ENCODE measurements at regions not wholly inside any gene's neighbourhood (a gene's known extent, or its start where the extent isn't known, plus 50 kb on each side); places are given as distances from the start of the nearest gene placed in this dataset.

GRCh38 chr7:156558198-156558597 lies 82.4 kb upstream of the RNF32 start:
- H3K4me1 ChIP-seq = no peaks in the 10 kb centered on the region
- no peaks in the 10 kb centered on the region for H3K36me3 ChIP-seq
- no peaks in the 10 kb centered on the region for H3K27me3 ChIP-seq
- TF ChIP-seq, protein P1, sequence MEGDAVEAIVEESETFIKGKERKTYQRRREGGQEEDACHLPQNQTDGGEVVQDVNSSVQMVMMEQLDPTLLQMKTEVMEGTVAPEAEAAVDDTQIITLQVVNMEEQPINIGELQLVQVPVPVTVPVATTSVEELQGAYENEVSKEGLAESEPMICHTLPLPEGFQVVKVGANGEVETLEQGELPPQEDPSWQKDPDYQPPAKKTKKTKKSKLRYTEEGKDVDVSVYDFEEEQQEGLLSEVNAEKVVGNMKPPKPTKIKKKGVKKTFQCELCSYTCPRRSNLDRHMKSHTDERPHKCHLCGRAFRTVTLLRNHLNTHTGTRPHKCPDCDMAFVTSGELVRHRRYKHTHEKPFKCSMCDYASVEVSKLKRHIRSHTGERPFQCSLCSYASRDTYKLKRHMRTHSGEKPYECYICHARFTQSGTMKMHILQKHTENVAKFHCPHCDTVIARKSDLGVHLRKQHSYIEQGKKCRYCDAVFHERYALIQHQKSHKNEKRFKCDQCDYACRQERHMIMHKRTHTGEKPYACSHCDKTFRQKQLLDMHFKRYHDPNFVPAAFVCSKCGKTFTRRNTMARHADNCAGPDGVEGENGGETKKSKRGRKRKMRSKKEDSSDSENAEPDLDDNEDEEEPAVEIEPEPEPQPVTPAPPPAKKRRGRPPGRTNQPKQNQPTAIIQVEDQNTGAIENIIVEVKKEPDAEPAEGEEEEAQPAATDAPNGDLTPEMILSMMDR (IDR thresholded peaks at IDR 0.05; ENCODE audit: low read depth, low read length) = no peak
- no peaks in the 10 kb centered on the region for H3K9me3 ChIP-seq
- H3K4me3 ChIP-seq (ENCODE audit: low read depth, low read length) = no peak overlapping the region
- DNase-seq = no peak

- TF ChIP-seq, protein P1 (IDR thresholded peaks at IDR 0.05; ENCODE audit: low read depth, low read length) = no peak
Measured at GRCh38 chr7:156556083-156556482, 84.5 kb upstream of the RNF32 start.

DNA sequence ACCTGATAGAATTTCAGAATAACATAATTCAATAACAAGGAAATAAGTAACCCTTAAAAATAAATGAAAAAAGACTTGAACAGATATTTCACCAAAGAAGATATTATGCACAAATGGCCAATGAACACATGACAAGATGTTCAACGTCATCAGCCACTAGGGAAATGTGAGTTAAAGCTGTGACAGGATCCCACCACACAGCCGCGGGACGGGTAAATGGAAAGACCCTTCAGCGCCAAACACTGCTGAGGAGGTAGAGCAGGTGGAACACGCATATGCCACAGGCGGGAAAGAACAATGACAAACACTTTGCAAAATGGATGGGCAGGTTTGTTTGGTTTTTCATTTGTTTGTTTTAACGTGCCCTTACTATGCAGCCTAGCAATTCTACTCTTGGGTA lies 86.1 kb upstream of the RNF32 start:
- DNase-seq = no peak
- Histone ChIP-seq H3K4me1 (no peaks in the 10 kb centered on the region), H3K9me3 (no peaks in the 10 kb centered on the region), H3K36me3 (no peaks in the 10 kb centered on the region), H3K4me3 (ENCODE audit: low read depth, low read length) (no peak overlapping the region), H3K27me3 (no peaks in the 10 kb centered on the region)
- TF ChIP-seq, protein P1 (IDR thresholded peaks at IDR 0.05; ENCODE audit: low read depth, low read length) = no peak

More at GRCh38 chr7:156556083-156556482, 84.5 kb upstream of the RNF32 start:
- Histone ChIP-seq H3K4me1 (no peaks in the 10 kb centered on the region), H3K4me3 (ENCODE audit: low read depth, low read length) (no peak overlapping the region), H3K27me3 (no peaks in the 10 kb centered on the region), H3K36me3 (no peaks in the 10 kb centered on the region), H3K9me3 (no peaks in the 10 kb centered on the region)
- DNase-seq = no peak

- Histone ChIP-seq H3K4me3 (ENCODE audit: low read depth, low read length) (no peak overlapping the region), H3K27me3 (no peaks in the 10 kb centered on the region), H3K4me1 (no peaks in the 10 kb centered on the region), H3K9me3 (no peaks in the 10 kb centered on the region), H3K36me3 (no peaks in the 10 kb centered on the region)
- TF ChIP-seq, protein P1 (IDR thresholded peaks at IDR 0.05; ENCODE audit: low read depth, low read length) = no peak
- no peak for DNase-seq
Measured at GRCh38 chr7:156549636-156550035, 90.9 kb upstream of the RNF32 start.

DNA sequence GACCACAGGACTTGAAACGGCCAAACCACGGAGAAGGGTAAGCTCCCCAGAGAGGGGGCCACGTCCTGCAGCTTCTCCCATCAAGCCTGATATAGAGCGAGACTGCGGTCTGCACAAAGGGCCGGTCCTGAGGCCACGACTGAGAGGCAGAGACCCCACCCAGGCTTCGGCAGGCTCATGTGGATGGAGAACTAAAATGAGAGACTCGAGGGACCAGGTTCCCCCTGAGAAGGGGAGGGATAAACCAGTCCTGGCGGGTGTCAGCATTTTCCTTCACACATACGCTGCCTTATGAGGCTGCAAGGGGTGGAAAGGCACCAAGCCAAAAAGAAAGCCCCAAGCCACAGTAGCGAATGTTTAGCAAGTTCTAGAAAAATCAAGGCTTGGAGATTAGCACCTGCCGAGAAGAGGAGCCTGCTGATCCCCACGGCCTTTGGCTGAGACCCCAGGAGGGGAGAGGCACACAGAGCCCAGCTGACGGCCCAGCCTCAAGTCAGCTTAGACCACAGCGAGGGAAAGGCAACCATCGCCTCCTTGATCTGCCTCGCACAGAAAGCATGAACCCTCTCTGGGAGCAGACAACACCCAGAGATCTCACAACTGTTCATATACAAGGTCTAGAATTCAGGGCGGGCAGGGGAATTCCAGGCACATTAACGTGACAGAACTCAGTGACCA lies 92.6 kb upstream of the RNF32 start:
- DNase-seq = no peak
- no peak overlapping the region for H3K4me3 ChIP-seq (ENCODE audit: low read depth, low read length)
- no peaks in the 10 kb centered on the region for H3K27me3 ChIP-seq
- H3K4me1 ChIP-seq = no peaks in the 10 kb centered on the region
- TF ChIP-seq, protein P1 (IDR thresholded peaks at IDR 0.05; ENCODE audit: low read depth, low read length) = no peak
- no peaks in the 10 kb centered on the region for H3K9me3 ChIP-seq
- no peaks in the 10 kb centered on the region for H3K36me3 ChIP-seq

DNA sequence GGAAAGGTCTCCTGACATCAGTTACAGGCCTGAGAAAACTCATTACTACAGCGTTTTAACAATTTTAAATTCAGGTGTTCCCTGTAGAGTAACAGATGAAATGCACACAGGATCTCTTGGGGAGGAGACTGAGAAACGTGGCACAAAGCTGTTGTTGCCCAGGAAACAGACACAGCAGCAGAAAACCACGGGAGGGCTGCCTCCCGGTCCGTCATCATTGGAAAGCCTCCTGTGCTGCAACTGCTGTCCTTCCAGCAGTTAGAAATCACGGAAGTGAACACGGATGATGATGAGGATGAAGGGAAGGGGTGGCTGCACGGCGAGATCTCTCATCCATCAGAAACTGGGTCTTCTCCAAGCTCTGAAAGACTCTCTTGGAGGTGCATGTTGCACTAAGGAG lies 94.6 kb upstream of the RNF32 start:
- H3K4me1 ChIP-seq = no peaks in the 10 kb centered on the region
- DNase-seq = no peak
- H3K27me3 ChIP-seq = no peaks in the 10 kb centered on the region
- no peak overlapping the region for H3K4me3 ChIP-seq (ENCODE audit: low read depth, low read length)
- H3K9me3 ChIP-seq = no peaks in the 10 kb centered on the region
- H3K36me3 ChIP-seq = no peaks in the 10 kb centered on the region
- TF ChIP-seq, protein P1 (IDR thresholded peaks at IDR 0.05; ENCODE audit: low read depth, low read length) = no peak
